B cell (primary cell): ENCODE measurements at regions not wholly inside any gene's neighbourhood (a gene's known extent, or its start where the extent isn't known, plus 50 kb on each side); places are given as distances from the start of the nearest gene placed in this dataset.

Experiments
- ATAC-seq: fragments of 200-7000 bp; cut with Tn5 transposase; one replicate; pipeline ENCODE4 v1.10.0; 2021; ENCODE audit warnings: low read depth, mild to moderate bottlenecking, moderate number of reproducible peaks, moderate library complexity
- CTCF ChIA-PET: fragments of 350-600 bp; sonication (Branson Sonifier 250); formaldehyde crosslinking; loops from one replicate; lab custom pipeline; 2021; ENCODE audit warnings: antibody characterized with exemption, inconsistent platforms; lab: Charles Lee
- POLR2A ChIA-PET: fragments of 350-600 bp; sonication (Branson Sonifier 250); formaldehyde crosslinking; loops from one replicate; lab custom pipeline; 2021; ENCODE audit warnings: antibody characterized with exemption; lab: Charles Lee
- DNase-seq: peaks from one replicate; pipeline ENCODE4 v3.0.0; 2013
- H2AFZ ChIP-seq: 2 replicates; pipeline ENCODE4 v1.6.1; 2012; ENCODE audit warnings: mild to moderate bottlenecking, low read depth, low read length; ENCODE audit not compliant: insufficient read depth, poor library complexity, severe bottlenecking
- H3K27ac ChIP-seq, 2 donors: 1 replicate in 1 of 2; 2 replicates in 1 of 2; pipeline ENCODE4 v1.5.1; 2012 to 2013; ENCODE audit warnings: low read length in 2 of 2, mild to moderate bottlenecking in 2 of 2, moderate library complexity in 1 of 2
- H3K27me3 ChIP-seq, 4 experiments: fragments of 200-600 bp in 1 of 4; sonication (generic) in 1 of 4; replicated peaks in 1 of 4; 1 replicate in 2 of 4; 2 replicates in 2 of 4; pipeline versions ENCODE4 v1.6.1 to v1.7.0; 2013 to 2016; ENCODE audit warnings: low read length in 3 of 4, mild to moderate bottlenecking in 2 of 4, mixed read lengths in 1 of 4, moderate library complexity in 1 of 4; ENCODE audit not compliant: insufficient read depth in 4 of 4, control insufficient read depth in 3 of 4; ENCODE audit errors: control extremely low read depth in 1 of 4
- H3K36me3 ChIP-seq, 2 experiments: replicated peaks in 1 of 2; 1 replicate in 1 of 2; 2 replicates in 1 of 2; pipeline versions ENCODE4 v1.6.1 to v1.7.1; 2013; ENCODE audit warnings: low read length in 1 of 2; ENCODE audit not compliant: insufficient read depth in 2 of 2, control insufficient read depth in 1 of 2; ENCODE audit errors: control extremely low read depth in 1 of 2, extremely low read depth in 1 of 2
- H3K4me1 ChIP-seq, 2 donors: fragments of 200-600 bp in 1 of 2; sonication (generic) in 1 of 2; 1 replicate in 1 of 2; 2 replicates in 1 of 2; pipeline versions ENCODE4 v1.5.1 to v1.6.1; 2013 to 2017; ENCODE audit warnings: low read length in 2 of 2; ENCODE audit not compliant: control insufficient read depth in 2 of 2, insufficient read depth in 2 of 2
- H3K4me2 ChIP-seq: replicated peaks from 2 replicates; pipeline ENCODE3; 2012; ENCODE audit warnings: mild to moderate bottlenecking, low read depth, low read length; ENCODE audit not compliant: poor library complexity, severe bottlenecking
- H3K4me3 ChIP-seq, 5 experiments: fragments of 200-600 bp in 1 of 5; sonication (generic) in 1 of 5; 1 replicate in 3 of 5; 2 replicates in 2 of 5; pipeline versions ENCODE4 v1.5.1 to v1.7.0; 2011 to 2016; ENCODE audit warnings: low read length in 4 of 5, mild to moderate bottlenecking in 4 of 5, low read depth in 2 of 5, control low read depth in 1 of 5, moderate library complexity in 1 of 5; ENCODE audit not compliant: insufficient read depth in 1 of 5; ENCODE audit errors: control extremely low read depth in 1 of 5, extremely low read depth in 1 of 5
- H3K79me2 ChIP-seq: fragments of 200-600 bp; sonication (generic); one replicate; pipeline ENCODE4 v1.6.0; 2016; ENCODE audit warnings: low read length; ENCODE audit not compliant: control insufficient read depth, insufficient read depth
- H3K9ac ChIP-seq: fragments of 200-600 bp; sonication (generic); 2 replicates; pipeline ENCODE4 v1.6.1; 2017; ENCODE audit warnings: mild to moderate bottlenecking, low read length, moderate library complexity
- H3K9me3 ChIP-seq, 3 donors: one replicate each; pipeline versions ENCODE4 v1.6.1 to v1.7.1; 2013; ENCODE audit warnings: low read length in 2 of 3; ENCODE audit not compliant: control insufficient read depth in 2 of 3, insufficient read depth in 1 of 3; ENCODE audit errors: control extremely low read depth in 1 of 3
- H4K20me1 ChIP-seq: 2 replicates; pipeline ENCODE4 v1.6.0; 2012; ENCODE audit warnings: mild to moderate bottlenecking, low read length; ENCODE audit not compliant: insufficient read depth, control insufficient read depth, poor library complexity, severe bottlenecking
- H3K27ac Mint-ChIP-seq: one replicate; pipeline ENCODE4 v1.8.0; 2021; ENCODE audit warnings: mixed read lengths
- H3K27me3 Mint-ChIP-seq: one replicate; pipeline ENCODE4 v1.8.0; 2021; ENCODE audit warnings: mixed read lengths
- H3K4me1 Mint-ChIP-seq: one replicate; pipeline ENCODE4 v1.8.0; 2021; ENCODE audit warnings: mixed read lengths
- H3K4me3 Mint-ChIP-seq: one replicate; pipeline ENCODE4 v1.8.0; 2021; ENCODE audit warnings: mixed read lengths
- H3K9me3 Mint-ChIP-seq: one replicate; pipeline ENCODE4 v1.8.0; 2022; ENCODE audit warnings: mixed read lengths; ENCODE audit not compliant: insufficient read depth
- EZH2 ChIP-seq: IDR thresholded peaks from 2 replicates; pipeline ENCODE4 v1.6.1; 2012; ENCODE audit warnings: borderline replicate concordance, low read depth, mild to moderate bottlenecking, moderate library complexity, low read length; ENCODE audit not compliant: insufficient read depth, poor library complexity, severe bottlenecking
- WGBS: methylation state at CpG from one replicate; pipeline ENCODE4 v1.1.5; 2013; ENCODE audit warnings: missing lambda C conversion rate; ENCODE audit not compliant: insufficient coverage; 5-methylcytosine and 5-hydroxymethylcytosine counted together
- intact Hi-C: fragments of 100-400 bp; cut with micrococcal nuclease; formaldehyde crosslinking; loops from one replicate; pipeline ENCODE4 v1.10.0; 2022
- TF ChIP-seq, protein P1 (sequence below): fragments of 200-600 bp; IDR thresholded peaks from one replicate; pipeline ENCODE4 v1.8.0; 2022; ENCODE audit warnings: antibody characterized with exemption, mild to moderate bottlenecking

DNA sequence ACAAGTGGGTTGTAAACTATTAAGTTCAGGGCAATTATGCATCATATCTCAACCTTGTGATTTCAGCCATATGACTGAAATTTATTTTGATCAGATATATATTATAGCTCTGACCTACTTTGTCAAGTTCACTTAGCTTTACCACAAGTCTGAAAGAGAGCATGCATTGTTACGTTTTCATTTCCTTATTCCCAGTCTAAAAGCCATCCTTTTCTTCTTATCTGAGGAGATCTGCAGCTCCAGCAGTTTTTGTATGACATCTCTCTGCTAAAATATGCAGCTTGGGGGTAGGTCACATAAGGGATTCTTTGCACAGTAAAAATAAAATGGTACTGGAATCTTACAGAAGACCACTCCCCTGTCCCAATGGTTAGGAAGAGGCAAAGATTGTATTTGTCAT lies 1682.8 kb upstream of the FLRT2 start:
- Mint-ChIP-seq H3K27me3 (no peaks in the 10 kb centered on the region), H3K9me3 (peaks cover 3% of the 10 kb centered on the region), H3K27ac (no peak overlapping the region), H3K4me3 (no peak overlapping the region), H3K4me1 (no peaks in the 10 kb centered on the region)
- no peak overlapping the region for H3K4me3 ChIP-seq
- DNase-seq = no peak
- WGBS = no CpG with 5 or more reads among the region's 1 CpG
- POLR2A ChIA-PET = no interaction called here
- CTCF ChIA-PET = no interaction called here
- no peaks in the 10 kb centered on the region for H3K36me3 ChIP-seq
- H3K9ac ChIP-seq = no peak overlapping the region
- no peaks in the 10 kb centered on the region for H4K20me1 ChIP-seq
- no peak overlapping the region for H2AFZ ChIP-seq
- no peak overlapping the region for H3K27ac ChIP-seq
- no peak for TF ChIP-seq EZH2
- TF ChIP-seq, protein P1, sequence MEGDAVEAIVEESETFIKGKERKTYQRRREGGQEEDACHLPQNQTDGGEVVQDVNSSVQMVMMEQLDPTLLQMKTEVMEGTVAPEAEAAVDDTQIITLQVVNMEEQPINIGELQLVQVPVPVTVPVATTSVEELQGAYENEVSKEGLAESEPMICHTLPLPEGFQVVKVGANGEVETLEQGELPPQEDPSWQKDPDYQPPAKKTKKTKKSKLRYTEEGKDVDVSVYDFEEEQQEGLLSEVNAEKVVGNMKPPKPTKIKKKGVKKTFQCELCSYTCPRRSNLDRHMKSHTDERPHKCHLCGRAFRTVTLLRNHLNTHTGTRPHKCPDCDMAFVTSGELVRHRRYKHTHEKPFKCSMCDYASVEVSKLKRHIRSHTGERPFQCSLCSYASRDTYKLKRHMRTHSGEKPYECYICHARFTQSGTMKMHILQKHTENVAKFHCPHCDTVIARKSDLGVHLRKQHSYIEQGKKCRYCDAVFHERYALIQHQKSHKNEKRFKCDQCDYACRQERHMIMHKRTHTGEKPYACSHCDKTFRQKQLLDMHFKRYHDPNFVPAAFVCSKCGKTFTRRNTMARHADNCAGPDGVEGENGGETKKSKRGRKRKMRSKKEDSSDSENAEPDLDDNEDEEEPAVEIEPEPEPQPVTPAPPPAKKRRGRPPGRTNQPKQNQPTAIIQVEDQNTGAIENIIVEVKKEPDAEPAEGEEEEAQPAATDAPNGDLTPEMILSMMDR = no peak
- H3K4me1 ChIP-seq = no peaks in the 10 kb centered on the region
- intact Hi-C loops = no loop called here
- peaks cover 0 to 5% (median 2%) of the 10 kb centered on the region in 3 donors for H3K9me3 ChIP-seq
- H3K27me3 ChIP-seq = no peaks in the 10 kb centered on the region
- no peaks in the 10 kb centered on the region for H3K79me2 ChIP-seq
- no peak overlapping the region for H3K4me2 ChIP-seq
- ATAC-seq = no peak

- POLR2A ChIA-PET = no interaction called here
- ATAC-seq (no peak), DNase-seq (no peak)
- H4K20me1 ChIP-seq = no peaks in the 10 kb centered on the region
- H3K27ac Mint-ChIP-seq = no peak overlapping the region
- intact Hi-C loops = no loop called here
- TF ChIP-seq, protein P1 = no peak
- no peak for TF ChIP-seq EZH2
- no peak overlapping the region for H3K4me2 ChIP-seq
- H3K79me2 ChIP-seq = no peaks in the 10 kb centered on the region
- WGBS = 88% methylated on average over 5 of the region's 5 CpGs
- no peak overlapping the region for H2AFZ ChIP-seq
- peaks cover 5% of the 10 kb centered on the region for H3K9me3 Mint-ChIP-seq
- H3K27me3 ChIP-seq = no peaks in the 10 kb centered on the region
- H3K36me3 ChIP-seq = no peaks in the 10 kb centered on the region
- H3K4me1 ChIP-seq = no peaks in the 10 kb centered on the region
- CTCF ChIA-PET = no interaction called here
- H3K27ac ChIP-seq = no peak overlapping the region
- H3K4me3 ChIP-seq = no peak overlapping the region
- H3K4me3 Mint-ChIP-seq = no peak overlapping the region
- no peak overlapping the region for H3K9ac ChIP-seq
- H3K9me3 ChIP-seq = peaks cover 0 to 5% (median 0%) of the 10 kb centered on the region in 3 donors
- no peaks in the 10 kb centered on the region for H3K27me3 Mint-ChIP-seq
- H3K4me1 Mint-ChIP-seq = no peaks in the 10 kb centered on the region
Measured at GRCh38 chr14:83850092-83850491, 1679.9 kb upstream of the FLRT2 start.
